ENCODE measurements at regions not wholly inside any gene's neighbourhood (a gene's known extent, or its start where the extent isn't known, plus 50 kb on each side); places are given as distances from the start of the nearest gene placed in this dataset.
"Not testable (repeated sequence)": the region's sequence is repeated elsewhere in the genome, so short reads cannot be mapped to it uniquely, and the experiment has no call there.

- DNase-seq (ENCODE audit: low read depth) = no peak
- no peak overlapping the region for H3K4me3 ChIP-seq (ENCODE audit: low read depth, low read length)
These were observed 815.8 kb upstream of the ID2 start for GRCh38 chr2:7866104-7866503.

GRCh38 chr2:7866825-7867224 is 815.0 kb upstream of the ID2 start:
- DNase-seq (ENCODE audit: low read depth) = no peak
- H3K4me3 ChIP-seq (ENCODE audit: low read depth, low read length) = no peak overlapping the region

GRCh38 chr2:7867867-7868266 is 814.0 kb upstream of the ID2 start:
- H3K4me3 ChIP-seq (ENCODE audit: low read depth, low read length) = no peak overlapping the region
- DNase-seq (ENCODE audit: low read depth) = no peak

- no peak for DNase-seq (ENCODE audit: low read depth)
- H3K4me3 ChIP-seq (ENCODE audit: low read depth, low read length) = no peak overlapping the region
These were observed 813.0 kb upstream of the ID2 start for GRCh38 chr2:7868836-7869235.

GRCh38 chr2:7876445-7876844 is 805.4 kb upstream of the ID2 start:
- DNase-seq (ENCODE audit: low read depth); H3K4me3 ChIP-seq (ENCODE audit: low read depth, low read length): not testable (repeated sequence)

- H3K4me3 ChIP-seq (ENCODE audit: low read depth, low read length); DNase-seq (ENCODE audit: low read depth): not testable (repeated sequence)
These were observed 803.6 kb upstream of the ID2 start for GRCh38 chr2:7878266-7878665.

GRCh38 chr2:7878786-7879482 is 802.9 kb upstream of the ID2 start:
- DNase-seq (ENCODE audit: low read depth) = no peak
- no peak overlapping the region for H3K4me3 ChIP-seq (ENCODE audit: low read depth, low read length)

GRCh38 chr2:7879483-7879835 is 802.4 kb upstream of the ID2 start:
- no peak for DNase-seq (ENCODE audit: low read depth)
- H3K4me3 ChIP-seq (ENCODE audit: low read depth, low read length) = no peak overlapping the region

- DNase-seq (ENCODE audit: low read depth) = no peak
- no peak overlapping the region for H3K4me3 ChIP-seq (ENCODE audit: low read depth, low read length)
These were observed 801.7 kb upstream of the ID2 start for GRCh38 chr2:7880126-7880525.

GRCh38 chr2:7880566-7880965 is 801.3 kb upstream of the ID2 start:
- no peak overlapping the region for H3K4me3 ChIP-seq (ENCODE audit: low read depth, low read length)
- DNase-seq (ENCODE audit: low read depth) = no peak

GRCh38 chr2:7881063-7881462 is 800.8 kb upstream of the ID2 start:
- DNase-seq (ENCODE audit: low read depth) = no peak
- H3K4me3 ChIP-seq (ENCODE audit: low read depth, low read length) = no peak overlapping the region

- no peak for DNase-seq (ENCODE audit: low read depth)
- no peak overlapping the region for H3K4me3 ChIP-seq (ENCODE audit: low read depth, low read length)
These were observed 800.4 kb upstream of the ID2 start for GRCh38 chr2:7881466-7881865.

- no peak for DNase-seq (ENCODE audit: low read depth)
- H3K4me3 ChIP-seq (ENCODE audit: low read depth, low read length) = no peak overlapping the region
These were observed 799.6 kb upstream of the ID2 start for GRCh38 chr2:7882296-7882695.

- DNase-seq (ENCODE audit: low read depth) = no peak
- H3K4me3 ChIP-seq (ENCODE audit: low read depth, low read length) = no peak overlapping the region
These were observed 797.5 kb upstream of the ID2 start for GRCh38 chr2:7884338-7884737.

- H3K4me3 ChIP-seq (ENCODE audit: low read depth, low read length) = no peak overlapping the region
- DNase-seq (ENCODE audit: low read depth) = no peak
These were observed 795.2 kb upstream of the ID2 start for GRCh38 chr2:7886666-7887065.

GRCh38 chr2:7887441-7887840 is 794.4 kb upstream of the ID2 start:
- no peak overlapping the region for H3K4me3 ChIP-seq (ENCODE audit: low read depth, low read length)
- no peak for DNase-seq (ENCODE audit: low read depth)

GRCh38 chr2:7888876-7889275 is 793.0 kb upstream of the ID2 start:
- DNase-seq (ENCODE audit: low read depth) = no peak
- H3K4me3 ChIP-seq (ENCODE audit: low read depth, low read length) = no peak overlapping the region

- no peak for DNase-seq (ENCODE audit: low read depth)
- no peak overlapping the region for H3K4me3 ChIP-seq (ENCODE audit: low read depth, low read length)
These were observed 790.5 kb upstream of the ID2 start for GRCh38 chr2:7891312-7891711.

GRCh38 chr2:7895289-7895688 is 786.6 kb upstream of the ID2 start:
- no peak for DNase-seq (ENCODE audit: low read depth)
- no peak overlapping the region for H3K4me3 ChIP-seq (ENCODE audit: low read depth, low read length)

GRCh38 chr2:7896940-7897487 is 784.8 kb upstream of the ID2 start:
- no peak for DNase-seq (ENCODE audit: low read depth)
- no peak overlapping the region for H3K4me3 ChIP-seq (ENCODE audit: low read depth, low read length)

GRCh38 chr2:7899241-7899640 is 782.6 kb upstream of the ID2 start:
- DNase-seq (ENCODE audit: low read depth) = no peak

GRCh38 chr2:7899923-7900322 is 781.9 kb upstream of the ID2 start:
- no peak overlapping the region for H3K4me3 ChIP-seq (ENCODE audit: low read depth, low read length)
- no peak for DNase-seq (ENCODE audit: low read depth)

More at GRCh38 chr2:7899241-7899640, 782.6 kb upstream of the ID2 start:
- H3K4me3 ChIP-seq (ENCODE audit: low read depth, low read length) = no peak overlapping the region

Data from skeletal muscle cell (primary cell).